ENCODE measurements at regions not wholly inside any gene's neighbourhood (a gene's known extent, or its start where the extent isn't known, plus 50 kb on each side); places are given as distances from the start of the nearest gene placed in this dataset.
A peak's percentile ranks its signal among the peaks of the same experiment; 100 is the strongest.

DNA sequence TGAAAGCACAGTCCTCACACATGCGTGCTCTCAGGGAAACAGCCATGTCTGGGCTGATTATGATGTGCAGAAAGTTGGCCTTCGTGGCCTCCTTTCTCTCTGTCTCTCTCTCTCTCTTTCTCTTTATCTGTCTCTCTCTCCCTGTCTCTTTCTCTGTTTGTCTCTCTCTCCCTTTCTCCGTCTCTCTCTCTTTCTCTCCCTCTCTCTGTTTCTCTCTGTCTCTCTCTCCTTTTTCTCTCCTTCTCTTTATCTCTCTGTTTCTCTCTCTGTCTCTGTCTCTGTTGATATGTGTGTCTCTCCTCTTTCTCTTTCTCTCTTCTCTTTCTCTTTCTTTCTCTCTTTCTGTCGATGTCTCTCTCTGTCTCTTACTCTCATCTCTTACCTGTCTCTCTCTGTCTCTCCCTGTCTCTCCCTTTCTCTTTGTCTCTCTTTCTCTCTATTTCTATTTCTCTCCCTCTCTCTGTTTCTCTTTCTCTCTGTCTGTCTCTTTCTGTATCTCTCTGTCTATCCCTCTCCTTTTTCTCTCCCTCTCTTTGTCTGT lies 105.4 kb upstream of the MPP7 start (continued):
- TF ChIP-seq, protein P1, sequence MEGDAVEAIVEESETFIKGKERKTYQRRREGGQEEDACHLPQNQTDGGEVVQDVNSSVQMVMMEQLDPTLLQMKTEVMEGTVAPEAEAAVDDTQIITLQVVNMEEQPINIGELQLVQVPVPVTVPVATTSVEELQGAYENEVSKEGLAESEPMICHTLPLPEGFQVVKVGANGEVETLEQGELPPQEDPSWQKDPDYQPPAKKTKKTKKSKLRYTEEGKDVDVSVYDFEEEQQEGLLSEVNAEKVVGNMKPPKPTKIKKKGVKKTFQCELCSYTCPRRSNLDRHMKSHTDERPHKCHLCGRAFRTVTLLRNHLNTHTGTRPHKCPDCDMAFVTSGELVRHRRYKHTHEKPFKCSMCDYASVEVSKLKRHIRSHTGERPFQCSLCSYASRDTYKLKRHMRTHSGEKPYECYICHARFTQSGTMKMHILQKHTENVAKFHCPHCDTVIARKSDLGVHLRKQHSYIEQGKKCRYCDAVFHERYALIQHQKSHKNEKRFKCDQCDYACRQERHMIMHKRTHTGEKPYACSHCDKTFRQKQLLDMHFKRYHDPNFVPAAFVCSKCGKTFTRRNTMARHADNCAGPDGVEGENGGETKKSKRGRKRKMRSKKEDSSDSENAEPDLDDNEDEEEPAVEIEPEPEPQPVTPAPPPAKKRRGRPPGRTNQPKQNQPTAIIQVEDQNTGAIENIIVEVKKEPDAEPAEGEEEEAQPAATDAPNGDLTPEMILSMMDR (IDR thresholded peaks at IDR 0.05 in 2 of 3, conservative IDR thresholded peaks at IDR 0.05 in 1 of 3; ENCODE audit: control insufficient read depth in 2 of 3, extremely low read depth in 1 of 3, insufficient read depth in 1 of 3, low read depth in 3 of 3, low read length in 3 of 3), result no peak
- TF ChIP-seq LARP7 (IDR thresholded peaks at IDR 0.05) (no peak), SUZ12 (IDR thresholded peaks at IDR 0.05; ENCODE audit: unreplicated experiment) (no peak), ZZZ3 (IDR thresholded peaks at IDR 0.05; ENCODE audit: control insufficient read depth, insufficient read length, low read depth) (no peak)

DNA sequence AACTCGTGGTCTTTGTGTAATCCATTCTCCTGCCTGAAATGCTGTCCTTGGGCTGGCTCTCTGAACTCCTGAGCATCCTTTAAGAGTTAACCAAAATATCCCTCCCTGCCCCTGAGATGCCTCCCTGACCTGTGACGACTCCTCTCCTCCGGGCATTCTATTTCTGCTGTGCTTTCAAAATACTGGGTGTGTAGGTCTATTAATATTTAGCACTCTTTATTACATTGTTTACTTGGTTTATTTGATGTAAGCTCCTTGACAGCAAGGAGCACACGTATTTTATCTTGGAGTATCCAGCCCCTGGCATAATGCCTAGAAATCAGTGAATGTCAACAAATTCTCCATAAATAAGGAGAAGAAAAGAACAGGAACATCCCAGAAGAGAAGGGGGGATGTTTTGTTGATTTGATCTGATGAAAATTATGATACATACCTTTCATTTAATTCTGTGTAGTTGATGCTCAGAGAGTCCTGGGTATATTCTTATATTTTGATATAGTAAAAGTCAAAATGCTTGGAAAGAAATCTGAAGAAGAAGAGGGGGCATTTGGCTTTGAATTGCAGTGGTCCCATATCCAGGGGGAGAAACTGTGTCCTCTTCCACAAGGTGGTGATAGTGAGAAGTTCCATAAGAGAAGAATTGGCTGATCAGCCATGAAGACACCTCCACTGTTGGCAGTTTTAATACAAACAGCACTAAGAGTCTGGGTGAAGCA lies 107.7 kb upstream of the MPP7 start:
- Histone ChIP-seq H3K9me3 (replicated peaks; ENCODE audit: control insufficient read depth, insufficient read depth, low read length) (no peaks in the 10 kb centered on the region), H2AFZ (ENCODE audit: control insufficient read depth, low read depth, low read length) (no peak overlapping the region), H3K79me2 (ENCODE audit: control insufficient read depth, insufficient read depth, low read length) (no peaks in the 10 kb centered on the region), H3K36me3 (ENCODE audit: control insufficient read depth in 2 of 2, insufficient read depth in 2 of 2, low read length in 1 of 2) (no peaks in the 10 kb centered on the region), H3K4me3 (no peak overlapping the region), H4K20me1 (ENCODE audit: control insufficient read depth, insufficient read depth) (no peaks in the 10 kb centered on the region), H3K4me1 (ENCODE audit: control insufficient read depth, insufficient read depth, low read length) (no peaks in the 10 kb centered on the region), H3K27ac (ENCODE audit: control insufficient read depth, insufficient read depth) (no peak overlapping the region), H3K9ac (ENCODE audit: control insufficient read depth, insufficient read depth, low read length) (no peak overlapping the region), H3K4me2 (ENCODE audit: control insufficient read depth, insufficient read depth) (no peak overlapping the region), H3K27me3 (replicated peaks in 1 of 2; ENCODE audit: control insufficient read depth in 2 of 2, insufficient read depth in 2 of 2, low read length in 1 of 2) (no peaks in the 10 kb centered on the region)
- ChIA-PET CTCF (interaction anchor here (2.7 kb wide), 1 partner anchor 17 kb away, joined by 12 read pairs; no protein-coding TSS in a partner anchor), POLR2A (no interaction called here), RAD21 (ENCODE audit: unreplicated experiment) (no interaction called here), SMC1A (ENCODE audit: uncharacterized antibody, unreplicated experiment) (interaction anchor here (1.4 kb wide), 1 partner anchor 8 kb away, joined by 3 read pairs; no protein-coding TSS in a partner anchor)
- ATAC-seq (no peak), FAIRE-seq (peak; percentile 23), DNase-seq (ENCODE audit: low read depth, low spot score) (no peak)
- intact Hi-C loops (cut with micrococcal nuclease; ENCODE audit: unreplicated experiment), result no loop called here
- no TSS peak for BruUV-seq (replicated peaks)
- in situ Hi-C loops (cut with MboI), result no loop called here
- TF ChIP-seq SMARCA5 (IDR thresholded peaks at IDR 0.05), result no peak
- TF ChIP-seq, protein P1 (IDR thresholded peaks at IDR 0.05 in 2 of 3, conservative IDR thresholded peaks at IDR 0.05 in 1 of 3; ENCODE audit: control insufficient read depth in 2 of 3, extremely low read depth in 1 of 3, insufficient read depth in 1 of 3, low read depth in 3 of 3, low read length in 3 of 3), result peak in 1 of 3 experiments; percentile 9; a peak in 1 of 6 replicates
- TF ChIP-seq, protein P2, sequence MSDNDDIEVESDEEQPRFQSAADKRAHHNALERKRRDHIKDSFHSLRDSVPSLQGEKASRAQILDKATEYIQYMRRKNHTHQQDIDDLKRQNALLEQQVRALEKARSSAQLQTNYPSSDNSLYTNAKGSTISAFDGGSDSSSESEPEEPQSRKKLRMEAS (IDR thresholded peaks at IDR 0.05; ENCODE audit: low read depth, low read length), result no peak
- 17% methylated on average over 4 of the region's 4 CpGs for WGBS (ENCODE audit: insufficient coverage, insufficient replicate concordance, low lambda C conversion rate, missing lambda C conversion rate)

Data from GM12878 (cell line).